Tibial nerve (tissue), 4 donors: ENCODE measurements at regions not wholly inside any gene's neighbourhood (a gene's known extent, or its start where the extent isn't known, plus 50 kb on each side); places are given as distances from the start of the nearest gene placed in this dataset.
"Not testable (repeated sequence)": the region's sequence is repeated elsewhere in the genome, so short reads cannot be mapped to it uniquely, and the experiment has no call there.

Experiments
- DNase-seq, 2 donors: peaks; one replicate each; pipeline ENCODE4 v3.0.0-alpha.2; 2019; ENCODE audit warnings: low spot score in 2 of 2
- H3K27ac ChIP-seq, 4 donors: fragments of 200-600 bp; sonication (generic) in 3 of 4; one replicate each; pipeline ENCODE4 v1.5.1; 2017 to 2019; ENCODE audit warnings: mild to moderate bottlenecking in 1 of 4
- H3K27me3 ChIP-seq, 2 donors: fragments of 200-600 bp; sonication (generic) in 1 of 2; one replicate each; pipeline versions ENCODE4 v1.5.1 to v1.6.0; 2017 to 2019
- H3K36me3 ChIP-seq, 3 donors: fragments of 200-600 bp; sonication (generic); one replicate each; pipeline ENCODE4 v1.5.1; 2018 to 2019
- H3K4me1 ChIP-seq, 4 donors: fragments of 200-600 bp; sonication (generic) in 3 of 4; one replicate each; pipeline ENCODE4 v1.5.1; 2017 to 2019
- H3K4me3 ChIP-seq, 4 donors: fragments of 200-600 bp; sonication (generic) in 3 of 4; one replicate each; pipeline ENCODE4 v1.5.1; 2017 to 2019; ENCODE audit warnings: mild to moderate bottlenecking in 1 of 4, moderate library complexity in 1 of 4
- H3K9me3 ChIP-seq, 4 donors: fragments of 200-600 bp; sonication (generic) in 3 of 4; one replicate each; pipeline ENCODE4 v1.5.1; 2017 to 2019
- EP300 ChIP-seq, 2 donors: sonication (generic); formaldehyde crosslinking; IDR thresholded peaks; one replicate each; pipeline ENCODE4 v1.6.1; 2017; ENCODE audit warnings: antibody characterized with exemption in 2 of 2, mild to moderate bottlenecking in 1 of 2
- POLR2A ChIP-seq, 2 donors: fragments of 450-650 bp; IDR thresholded peaks; one replicate each; pipeline ENCODE4 v1.6.1; 2017; ENCODE audit warnings: antibody characterized with exemption in 2 of 2, mild to moderate bottlenecking in 2 of 2, moderate library complexity in 2 of 2
- WGBS, 2 donors: methylation state at CpG; one replicate each; pipeline ENCODE4 v1.1.5; 2018; 5-methylcytosine and 5-hydroxymethylcytosine counted together
- TF ChIP-seq, protein P1 (sequence below), 5 experiments: fragments of 200-600 bp in 3 of 5; fragments of 450-650 bp in 2 of 5; sonication (generic) in 3 of 5; IDR thresholded peaks; one replicate each; pipeline ENCODE4 v1.5.1; 2016 to 2019; ENCODE audit warnings: antibody characterized with exemption in 5 of 5, mild to moderate bottlenecking in 3 of 5, moderate library complexity in 2 of 5

GRCh38 chr21:27528697-27529096, 561.8 kb upstream of the ADAMTS5 start:
- no peak overlapping the region for H3K27ac ChIP-seq
- H3K4me1 ChIP-seq: no peaks in the 10 kb centered on the region
- H3K27me3 ChIP-seq: no peaks in the 10 kb centered on the region
- no peaks in the 10 kb centered on the region for H3K9me3 ChIP-seq
- no peak overlapping the region for H3K4me3 ChIP-seq
- H3K36me3 ChIP-seq: no peaks in the 10 kb centered on the region
- WGBS, 2 donors: 77 to 94% methylated on average over 1 of the region's 1 CpG
- DNase-seq: no peak
- no peak for TF ChIP-seq EP300 (IDR thresholded peaks at IDR 0.05)
- TF ChIP-seq POLR2A (IDR thresholded peaks at IDR 0.05): no peak
- TF ChIP-seq, protein P1, sequence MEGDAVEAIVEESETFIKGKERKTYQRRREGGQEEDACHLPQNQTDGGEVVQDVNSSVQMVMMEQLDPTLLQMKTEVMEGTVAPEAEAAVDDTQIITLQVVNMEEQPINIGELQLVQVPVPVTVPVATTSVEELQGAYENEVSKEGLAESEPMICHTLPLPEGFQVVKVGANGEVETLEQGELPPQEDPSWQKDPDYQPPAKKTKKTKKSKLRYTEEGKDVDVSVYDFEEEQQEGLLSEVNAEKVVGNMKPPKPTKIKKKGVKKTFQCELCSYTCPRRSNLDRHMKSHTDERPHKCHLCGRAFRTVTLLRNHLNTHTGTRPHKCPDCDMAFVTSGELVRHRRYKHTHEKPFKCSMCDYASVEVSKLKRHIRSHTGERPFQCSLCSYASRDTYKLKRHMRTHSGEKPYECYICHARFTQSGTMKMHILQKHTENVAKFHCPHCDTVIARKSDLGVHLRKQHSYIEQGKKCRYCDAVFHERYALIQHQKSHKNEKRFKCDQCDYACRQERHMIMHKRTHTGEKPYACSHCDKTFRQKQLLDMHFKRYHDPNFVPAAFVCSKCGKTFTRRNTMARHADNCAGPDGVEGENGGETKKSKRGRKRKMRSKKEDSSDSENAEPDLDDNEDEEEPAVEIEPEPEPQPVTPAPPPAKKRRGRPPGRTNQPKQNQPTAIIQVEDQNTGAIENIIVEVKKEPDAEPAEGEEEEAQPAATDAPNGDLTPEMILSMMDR (IDR thresholded peaks at IDR 0.05): no peak

DNA sequence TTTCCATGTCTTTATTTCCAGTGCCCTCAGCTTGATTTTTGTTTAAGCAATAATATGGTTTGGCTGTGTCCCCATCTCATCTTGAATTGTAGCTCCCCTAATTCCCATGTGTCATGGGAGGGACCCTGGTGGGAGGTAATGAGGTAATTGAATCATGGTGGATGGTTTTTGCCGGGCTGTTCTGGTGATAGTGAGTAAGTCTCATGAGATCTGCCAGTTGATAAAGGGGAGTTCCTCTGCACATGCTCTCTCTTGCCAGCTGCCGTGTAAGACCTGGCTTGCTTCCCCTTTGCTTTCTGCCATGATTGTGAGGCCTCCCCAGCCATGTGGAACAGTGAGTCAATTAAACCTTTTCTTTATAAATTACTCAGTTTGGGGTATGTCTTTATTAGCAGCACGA, 559.6 kb upstream of the ADAMTS5 start:
- WGBS, 2 donors: 71 to 80% methylated on average over 3 of the region's 3 CpGs
- peaks cover 0 to 6% (median 0%) of the 10 kb centered on the region in 4 donors for H3K9me3 ChIP-seq
- H3K4me1 ChIP-seq: no peaks in the 10 kb centered on the region

DNA sequence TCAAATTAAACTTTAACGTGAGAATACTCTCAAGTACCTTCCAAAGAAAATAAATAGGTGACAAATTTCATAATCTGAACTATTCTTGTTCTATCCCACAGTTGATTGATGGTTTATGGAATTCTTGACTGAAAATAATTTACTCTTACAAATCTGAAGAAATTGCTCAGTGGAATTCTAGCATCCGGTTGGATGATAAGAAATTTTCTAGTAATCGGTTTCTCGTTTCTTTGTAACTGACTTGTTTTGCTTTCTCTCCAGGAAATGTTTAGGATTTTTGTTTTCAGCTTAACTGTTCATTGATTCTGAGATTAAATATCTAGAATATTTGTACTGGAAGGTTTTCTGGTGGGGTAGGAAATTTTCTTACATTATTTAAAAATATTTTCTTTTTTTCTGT, 558.9 kb upstream of the ADAMTS5 start:
- DNase-seq: no peak
- no peak overlapping the region for H3K27ac ChIP-seq
- WGBS, 2 donors: 44 to 48% methylated on average over 4 of the region's 4 CpGs

More for the DNA sequence above, 559.6 kb upstream of the ADAMTS5 start:
- no peak for TF ChIP-seq EP300 (IDR thresholded peaks at IDR 0.05)
- no peak for TF ChIP-seq POLR2A (IDR thresholded peaks at IDR 0.05)
- TF ChIP-seq, protein P1 (IDR thresholded peaks at IDR 0.05): no peak
- Histone ChIP-seq H3K36me3 (no peaks in the 10 kb centered on the region), H3K27ac (no peak overlapping the region), H3K27me3 (no peaks in the 10 kb centered on the region), H3K4me3 (no peak overlapping the region)
- no peak for DNase-seq

DNA sequence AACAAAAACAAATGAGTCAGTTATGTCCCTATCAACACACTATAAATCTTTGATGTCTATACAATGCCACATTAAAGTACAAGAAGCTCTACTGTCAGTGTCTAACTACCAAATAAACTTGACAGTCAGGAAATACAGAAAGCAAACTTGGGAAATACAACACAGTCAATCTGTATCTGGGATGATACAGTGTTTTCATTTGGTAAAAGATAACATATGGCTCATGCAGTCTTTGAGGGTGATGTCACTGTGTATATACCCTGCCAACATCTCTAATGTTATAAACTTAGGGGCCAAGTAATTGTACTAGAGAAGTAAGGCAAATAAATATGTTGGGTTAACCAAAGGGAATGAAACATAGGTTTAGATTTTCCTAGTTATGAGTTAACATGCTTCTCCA, 552.5 kb upstream of the ADAMTS5 start:
- TF ChIP-seq, protein P1 (IDR thresholded peaks at IDR 0.05): no peak
- TF ChIP-seq EP300 (IDR thresholded peaks at IDR 0.05) (no peak), POLR2A (IDR thresholded peaks at IDR 0.05) (no peak)
- Histone ChIP-seq H3K36me3 (no peaks in the 10 kb centered on the region), H3K9me3 (peaks cover 0 to 28% (median 0%) of the 10 kb centered on the region in 4 donors), H3K4me1 (no peaks in the 10 kb centered on the region), H3K4me3 (no peak overlapping the region), H3K27ac (no peak overlapping the region), H3K27me3 (no peaks in the 10 kb centered on the region)
- no peak for DNase-seq

More for the DNA sequence above, 558.9 kb upstream of the ADAMTS5 start:
- Histone ChIP-seq H3K4me3 (no peak overlapping the region), H3K9me3 (peaks cover 0 to 13% (median 0%) of the 10 kb centered on the region in 4 donors), H3K36me3 (no peaks in the 10 kb centered on the region), H3K27me3 (no peaks in the 10 kb centered on the region), H3K4me1 (no peaks in the 10 kb centered on the region)
- TF ChIP-seq EP300 (IDR thresholded peaks at IDR 0.05): no peak
- TF ChIP-seq, protein P1 (IDR thresholded peaks at IDR 0.05): no peak
- no peak for TF ChIP-seq POLR2A (IDR thresholded peaks at IDR 0.05)

- H3K4me3 ChIP-seq, H3K27ac ChIP-seq, DNase-seq, H3K36me3 ChIP-seq, H3K27me3 ChIP-seq, H3K4me1 ChIP-seq: not testable (repeated sequence)
- WGBS, 2 donors: 83 to 86% methylated on average over 2 of the region's 2 CpGs
- peaks cover 0 to 28% (median 0%) of the 10 kb centered on the region in 4 donors for H3K9me3 ChIP-seq
Measured at GRCh38 chr21:27517177-27517576, 550.3 kb upstream of the ADAMTS5 start.

GRCh38 chr21:27515676-27516075, 548.8 kb upstream of the ADAMTS5 start:
- no peaks in the 10 kb centered on the region for H3K4me1 ChIP-seq
- H3K27ac ChIP-seq: no peak overlapping the region
- no peaks in the 10 kb centered on the region for H3K36me3 ChIP-seq
- H3K4me3 ChIP-seq: no peak overlapping the region
- H3K27me3 ChIP-seq: no peaks in the 10 kb centered on the region
- DNase-seq: no peak
- peaks cover 0 to 14% (median 0%) of the 10 kb centered on the region in 4 donors for H3K9me3 ChIP-seq
- TF ChIP-seq POLR2A (IDR thresholded peaks at IDR 0.05) (no peak), EP300 (IDR thresholded peaks at IDR 0.05) (no peak)
- TF ChIP-seq, protein P1 (IDR thresholded peaks at IDR 0.05): no peak
